ENCODE measurements at regions not wholly inside any gene's neighbourhood (a gene's known extent, or its start where the extent isn't known, plus 50 kb on each side); places are given as distances from the start of the nearest gene placed in this dataset.

- TF ChIP-seq CTCF (IDR thresholded peaks at IDR 0.05) (no peak), POLR2AphosphoS5 (IDR thresholded peaks at IDR 0.05) (no peak), EP300 (IDR thresholded peaks at IDR 0.05) (no peak)
Observed at GRCh38 chr3:76206346-76206745, 421.0 kb upstream of the ZNF717 start.

All from esophagus muscularis mucosa (tissue), 4 donors.